ENCODE measurements at regions not wholly inside any gene's neighbourhood (a gene's known extent, or its start where the extent isn't known, plus 50 kb on each side); places are given as distances from the start of the nearest gene placed in this dataset.

DNA sequence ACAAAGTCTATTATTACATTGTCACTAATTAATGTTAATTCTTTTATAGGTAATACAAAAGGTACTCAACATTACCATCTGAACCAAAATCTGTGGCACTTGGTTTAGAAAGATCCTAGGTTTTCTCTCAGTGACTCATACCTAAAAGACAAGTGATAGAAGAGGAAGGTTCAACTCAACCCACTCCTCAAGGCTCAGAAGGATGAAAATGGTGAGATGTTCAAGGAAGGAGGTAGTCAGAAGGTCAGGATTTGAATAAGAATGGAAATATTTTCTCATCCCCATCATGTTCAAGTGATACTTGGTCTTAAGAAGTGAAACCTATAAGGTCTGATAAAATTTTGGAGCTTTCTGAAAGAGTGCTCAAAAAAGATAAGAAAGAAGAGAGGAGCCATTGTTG, 86.4 kb upstream of the FBXO11 start:
- intact Hi-C loops (cut with DNase I): no loop called here
- H3K9me3 ChIP-seq: no peaks in the 10 kb centered on the region
- no peak for TF ChIP-seq POLR2A (IDR thresholded peaks at IDR 0.05)
- no peak for TF ChIP-seq POLR2AphosphoS5 (IDR thresholded peaks at IDR 0.05)
- TF ChIP-seq, protein P1, sequence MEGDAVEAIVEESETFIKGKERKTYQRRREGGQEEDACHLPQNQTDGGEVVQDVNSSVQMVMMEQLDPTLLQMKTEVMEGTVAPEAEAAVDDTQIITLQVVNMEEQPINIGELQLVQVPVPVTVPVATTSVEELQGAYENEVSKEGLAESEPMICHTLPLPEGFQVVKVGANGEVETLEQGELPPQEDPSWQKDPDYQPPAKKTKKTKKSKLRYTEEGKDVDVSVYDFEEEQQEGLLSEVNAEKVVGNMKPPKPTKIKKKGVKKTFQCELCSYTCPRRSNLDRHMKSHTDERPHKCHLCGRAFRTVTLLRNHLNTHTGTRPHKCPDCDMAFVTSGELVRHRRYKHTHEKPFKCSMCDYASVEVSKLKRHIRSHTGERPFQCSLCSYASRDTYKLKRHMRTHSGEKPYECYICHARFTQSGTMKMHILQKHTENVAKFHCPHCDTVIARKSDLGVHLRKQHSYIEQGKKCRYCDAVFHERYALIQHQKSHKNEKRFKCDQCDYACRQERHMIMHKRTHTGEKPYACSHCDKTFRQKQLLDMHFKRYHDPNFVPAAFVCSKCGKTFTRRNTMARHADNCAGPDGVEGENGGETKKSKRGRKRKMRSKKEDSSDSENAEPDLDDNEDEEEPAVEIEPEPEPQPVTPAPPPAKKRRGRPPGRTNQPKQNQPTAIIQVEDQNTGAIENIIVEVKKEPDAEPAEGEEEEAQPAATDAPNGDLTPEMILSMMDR (IDR thresholded peaks at IDR 0.05): no peak
- TF ChIP-seq EP300 (IDR thresholded peaks at IDR 0.05): no peak
- no peak overlapping the region for H3K4me3 ChIP-seq
- no peak overlapping the region for H3K27ac ChIP-seq
- no peaks in the 10 kb centered on the region for H3K4me1 ChIP-seq
- H3K27me3 ChIP-seq: no peaks in the 10 kb centered on the region
- no peaks in the 10 kb centered on the region for H3K36me3 ChIP-seq
- no peak for DNase-seq

DNA sequence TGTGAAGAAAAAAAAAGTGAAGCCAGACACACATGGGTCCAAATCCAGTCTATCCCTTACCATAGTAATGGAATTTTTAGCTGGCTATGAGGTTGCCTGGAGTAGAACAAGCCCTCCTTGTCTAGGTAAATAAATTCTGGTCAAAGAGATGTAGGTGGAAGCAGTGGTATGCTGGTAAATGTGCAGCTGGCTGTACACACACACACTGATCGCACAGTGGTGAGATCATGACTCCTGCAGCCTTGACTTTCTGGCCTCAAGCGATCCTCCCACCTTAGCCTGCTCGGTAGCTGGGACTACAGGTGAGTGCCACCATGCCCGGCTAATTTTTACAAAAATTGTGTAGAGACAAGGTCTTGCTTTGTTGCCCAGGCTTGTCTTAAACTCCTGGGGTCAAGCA, 90.5 kb upstream of the FBXO11 start:
- no peaks in the 10 kb centered on the region for H3K4me1 ChIP-seq
- DNase-seq: no peak

DNA sequence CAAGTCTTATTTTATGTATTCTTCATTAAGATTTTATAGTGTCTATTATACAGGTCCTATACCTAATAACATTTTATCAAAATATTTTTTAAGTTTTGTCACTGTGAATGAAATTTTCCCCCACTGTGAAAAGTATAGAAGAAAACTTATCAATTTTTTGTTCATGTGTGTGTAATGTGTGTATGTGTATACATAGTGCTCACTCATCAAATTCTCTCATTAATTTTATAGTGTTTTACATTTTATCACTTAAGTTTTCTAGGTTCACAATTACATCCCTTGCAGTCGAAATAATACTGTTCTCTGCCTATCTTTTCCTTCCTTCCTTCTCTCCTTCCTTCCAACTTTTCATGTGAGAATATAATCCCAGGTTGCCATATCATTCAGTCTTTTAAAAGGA, 93.2 kb upstream of the FBXO11 start:
- Histone ChIP-seq H3K36me3 (no peaks in the 10 kb centered on the region), H3K9me3 (no peaks in the 10 kb centered on the region), H3K4me1 (no peaks in the 10 kb centered on the region), H3K4me3 (no peak overlapping the region), H3K27me3 (no peaks in the 10 kb centered on the region), H3K27ac (no peak overlapping the region)
- no peak for DNase-seq
- WGBS, 2 donors: 82 to 85% methylated on average over 1 of the region's 1 CpG
- no peak for TF ChIP-seq EP300 (IDR thresholded peaks at IDR 0.05)
- TF ChIP-seq POLR2A (IDR thresholded peaks at IDR 0.05): no peak
- TF ChIP-seq POLR2AphosphoS5 (IDR thresholded peaks at IDR 0.05): no peak
- TF ChIP-seq, protein P1 (IDR thresholded peaks at IDR 0.05): no peak
- intact Hi-C loops (cut with DNase I): no loop called here

More for the DNA sequence above, 90.5 kb upstream of the FBXO11 start:
- TF ChIP-seq POLR2A (IDR thresholded peaks at IDR 0.05): no peak
- TF ChIP-seq, protein P1 (IDR thresholded peaks at IDR 0.05): no peak
- TF ChIP-seq POLR2AphosphoS5 (IDR thresholded peaks at IDR 0.05): no peak
- TF ChIP-seq EP300 (IDR thresholded peaks at IDR 0.05): no peak
- Histone ChIP-seq H3K27ac (no peak overlapping the region), H3K27me3 (no peaks in the 10 kb centered on the region), H3K36me3 (no peaks in the 10 kb centered on the region), H3K9me3 (no peaks in the 10 kb centered on the region), H3K4me3 (no peak overlapping the region)
- intact Hi-C loops (cut with DNase I): no loop called here
- WGBS, 2 donors: 89 to 93% methylated on average over 4 of the region's 4 CpGs

DNA sequence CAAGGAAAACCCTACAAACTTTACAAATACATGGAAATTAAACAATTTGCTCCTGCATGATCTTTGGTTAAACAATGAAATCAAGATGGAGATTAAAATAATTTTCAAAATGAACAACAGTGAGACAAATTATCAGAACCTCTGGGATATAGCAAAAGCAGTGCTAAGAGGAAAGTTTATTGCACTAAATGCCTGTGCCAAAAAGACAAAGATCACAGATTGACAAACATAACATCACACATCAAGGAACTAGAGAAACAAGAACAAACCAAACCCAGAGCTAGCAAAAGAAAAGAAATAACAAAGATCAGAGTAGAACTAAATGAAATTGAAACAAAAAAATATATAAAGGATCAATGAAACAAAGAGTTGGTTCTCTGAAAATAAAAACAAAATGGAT, 95.2 kb upstream of the FBXO11 start:
- no peak for DNase-seq
- Histone ChIP-seq H3K4me1 (no peaks in the 10 kb centered on the region), H3K27me3 (no peaks in the 10 kb centered on the region), H3K27ac (no peak overlapping the region), H3K4me3 (no peak overlapping the region), H3K9me3 (no peaks in the 10 kb centered on the region), H3K36me3 (no peaks in the 10 kb centered on the region)
- TF ChIP-seq, protein P1 (IDR thresholded peaks at IDR 0.05): no peak
- no peak for TF ChIP-seq EP300 (IDR thresholded peaks at IDR 0.05)
- TF ChIP-seq POLR2A (IDR thresholded peaks at IDR 0.05): no peak
- TF ChIP-seq POLR2AphosphoS5 (IDR thresholded peaks at IDR 0.05): no peak
- intact Hi-C loops (cut with DNase I): no loop called here

DNA sequence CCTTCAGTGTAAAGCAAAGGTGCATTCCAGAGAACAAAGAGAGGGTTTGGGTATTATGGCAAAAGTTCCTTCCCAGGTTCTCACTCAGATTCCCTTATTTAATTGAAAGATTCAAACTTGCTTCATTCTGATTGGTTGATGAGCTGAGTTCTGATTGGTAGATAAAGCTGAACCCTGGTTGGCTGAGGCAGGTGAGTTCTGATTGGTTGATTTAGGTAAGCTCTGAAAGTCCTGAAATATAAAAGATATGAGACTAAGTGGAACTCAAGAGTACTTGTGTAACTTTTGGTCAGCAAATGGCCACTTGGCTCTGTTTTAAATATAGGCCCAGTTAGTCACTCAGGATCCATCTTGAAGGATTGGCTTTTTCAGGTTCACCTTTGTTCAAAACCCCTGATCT, 99.8 kb upstream of the FBXO11 start:
- no peak for DNase-seq
- H3K36me3 ChIP-seq: no peaks in the 10 kb centered on the region
- TF ChIP-seq, protein P1 (IDR thresholded peaks at IDR 0.05): no peak
- no peak for TF ChIP-seq POLR2A (IDR thresholded peaks at IDR 0.05)
- no peak for TF ChIP-seq EP300 (IDR thresholded peaks at IDR 0.05)
- no peak for TF ChIP-seq POLR2AphosphoS5 (IDR thresholded peaks at IDR 0.05)
- no peaks in the 10 kb centered on the region for H3K27me3 ChIP-seq
- no peak overlapping the region for H3K27ac ChIP-seq
- H3K4me1 ChIP-seq: no peaks in the 10 kb centered on the region
- H3K9me3 ChIP-seq: no peaks in the 10 kb centered on the region
- intact Hi-C loops (cut with DNase I): no loop called here
- no peak overlapping the region for H3K4me3 ChIP-seq

Measured in sigmoid colon (tissue), 6 donors.